HEK293 (cell line): ENCODE measurements at regions not wholly inside any gene's neighbourhood (a gene's known extent, or its start where the extent isn't known, plus 50 kb on each side); places are given as distances from the start of the nearest gene placed in this dataset.

Experiments
- CTCF ChIP-seq: fragments of 450-650 bp; formaldehyde crosslinking; IDR thresholded peaks from 2 replicates; pipeline ENCODE4 v1.5.1; 2016; ENCODE audit warnings: missing biosample characterization, missing genetic modification characterization
- HOXA7 ChIP-seq: sonication (generic); formaldehyde crosslinking; IDR thresholded peaks from 2 replicates; pipeline ENCODE4 v1.8.1; 2022; ENCODE audit warnings: missing genetic modification reagents, borderline replicate concordance
- KLF9 ChIP-seq: fragments of 450-650 bp; formaldehyde crosslinking; IDR thresholded peaks from 2 replicates; pipeline ENCODE4 v1.5.1; 2016; ENCODE audit warnings: missing biosample characterization, missing genetic modification characterization, low read depth
- TRIM28 ChIP-seq: IDR thresholded peaks from 2 replicates; pipeline ENCODE4 v1.6.1; 2011; ENCODE audit warnings: low read length, control low read depth, borderline replicate concordance
- ZNF10 ChIP-seq: fragments of 450-650 bp; formaldehyde crosslinking; IDR thresholded peaks from 2 replicates; pipeline ENCODE4 v1.5.1; 2017; ENCODE audit warnings: missing biosample characterization, missing genetic modification characterization
- ZNF223 ChIP-seq: fragments of 450-650 bp; formaldehyde crosslinking; IDR thresholded peaks from 2 replicates; pipeline ENCODE4 v1.5.1; 2016; ENCODE audit warnings: missing biosample characterization, missing genetic modification characterization
- ZNF274 ChIP-seq, 2 experiments: fragments of 200-500 bp in 1 of 2; fragments of 450-650 bp in 1 of 2; sonication (Bioruptor generic) in 1 of 2; formaldehyde crosslinking in 1 of 2; IDR thresholded peaks; 2 replicates each; pipeline versions ENCODE4 v1.5.1 to v1.6.1; 2014 to 2016; ENCODE audit warnings: borderline replicate concordance in 1 of 2, inconsistent platforms in 1 of 2, low read length in 1 of 2, missing biosample characterization in 1 of 2, missing genetic modification characterization in 1 of 2
- ZNF350 ChIP-seq: fragments of 450-650 bp; formaldehyde crosslinking; IDR thresholded peaks from 2 replicates; pipeline ENCODE4 v1.5.0; 2017; ENCODE audit warnings: missing biosample characterization, mild to moderate bottlenecking, missing genetic modification characterization
- ZNF426 ChIP-seq: fragments of 450-650 bp; formaldehyde crosslinking; IDR thresholded peaks from 2 replicates; pipeline ENCODE4 v1.5.1; 2017; ENCODE audit warnings: missing biosample characterization, missing genetic modification characterization, mild to moderate bottlenecking, inconsistent platforms, moderate library complexity
- ZNF473 ChIP-seq: fragments of 450-650 bp; formaldehyde crosslinking; IDR thresholded peaks from 2 replicates; pipeline ENCODE4 v1.5.1; 2017; ENCODE audit warnings: missing biosample characterization, missing genetic modification characterization
- ZNF580 ChIP-seq: fragments of 450-650 bp; formaldehyde crosslinking; IDR thresholded peaks from 2 replicates; pipeline ENCODE4 v1.5.1; 2016; ENCODE audit warnings: missing biosample characterization, missing genetic modification characterization
- TF ChIP-seq, protein P1 (sequence below): sonication (generic); formaldehyde crosslinking; IDR thresholded peaks from 2 replicates; pipeline ENCODE4 v1.8.1; 2022; ENCODE audit warnings: mild to moderate bottlenecking, moderate library complexity, missing genetic modification reagents

DNA sequence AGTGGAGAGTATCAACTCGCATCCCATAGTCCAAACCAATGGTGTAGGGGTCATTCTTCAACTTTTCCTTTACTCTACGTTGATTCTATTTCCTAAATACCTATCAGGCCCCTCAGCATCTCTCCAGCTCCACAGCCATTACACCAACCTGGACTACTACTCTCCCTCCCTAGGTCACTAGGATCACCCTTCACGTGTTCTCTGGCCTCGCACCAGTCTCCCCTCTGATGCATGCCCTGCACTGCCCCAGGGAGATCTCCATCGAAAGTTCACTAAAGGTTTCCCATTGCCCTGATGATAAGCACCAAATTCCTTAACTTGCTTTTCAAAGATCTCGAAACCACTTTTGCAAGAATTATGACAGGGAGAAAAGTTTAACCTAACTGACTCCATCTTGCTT, 421.5 kb downstream of the TSHZ3 start:
- TF ChIP-seq KLF9 (tag by site-specific recombination): no peak
- no peak for TF ChIP-seq ZNF580 (tag by site-specific recombination)
- TF ChIP-seq ZNF10: no peak
- no peak for TF ChIP-seq ZNF426 (tag by site-specific recombination)
- no peak for TF ChIP-seq HOXA7 (CRISPR knock-in tag)
- TF ChIP-seq ZNF274 (IDR thresholded peaks at IDR 0.05; ENCODE audit: low read length): no peak
- no peak for TF ChIP-seq ZNF274 (tag by site-specific recombination; IDR thresholded peaks at IDR 0.05; ENCODE audit: borderline replicate concordance)
- TF ChIP-seq, protein P1, sequence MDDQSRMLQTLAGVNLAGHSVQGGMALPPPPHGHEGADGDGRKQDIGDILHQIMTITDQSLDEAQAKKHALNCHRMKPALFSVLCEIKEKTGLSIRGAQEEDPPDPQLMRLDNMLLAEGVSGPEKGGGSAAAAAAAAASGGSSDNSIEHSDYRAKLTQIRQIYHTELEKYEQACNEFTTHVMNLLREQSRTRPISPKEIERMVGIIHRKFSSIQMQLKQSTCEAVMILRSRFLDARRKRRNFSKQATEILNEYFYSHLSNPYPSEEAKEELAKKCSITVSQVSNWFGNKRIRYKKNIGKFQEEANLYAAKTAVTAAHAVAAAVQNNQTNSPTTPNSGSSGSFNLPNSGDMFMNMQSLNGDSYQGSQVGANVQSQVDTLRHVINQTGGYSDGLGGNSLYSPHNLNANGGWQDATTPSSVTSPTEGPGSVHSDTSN: no peak
- TF ChIP-seq CTCF (tag by site-specific recombination): no peak
- TF ChIP-seq TRIM28: no peak
- TF ChIP-seq ZNF473: no peak
- TF ChIP-seq ZNF350: no peak
- TF ChIP-seq ZNF223 (tag by site-specific recombination): no peak
